Neural cell (in vitro differentiated cells): ENCODE measurements at regions not wholly inside any gene's neighbourhood (a gene's known extent, or its start where the extent isn't known, plus 50 kb on each side); places are given as distances from the start of the nearest gene placed in this dataset.

Experiments
- EZH2 ChIP-seq: fragments of 200-600, 300-800 bp; shearing (Covaris generic), sonication (generic); IDR thresholded peaks from 2 replicates; pipeline ENCODE4 v1.6.1; 2014; ENCODE audit warnings: antibody characterized with exemption, low read length, borderline replicate concordance, mild to moderate bottlenecking; ENCODE audit not compliant: insufficient read depth, poor library complexity, severe bottlenecking
- MXI1 ChIP-seq: fragments of 450-650 bp; conservative IDR thresholded peaks from 2 replicates; pipeline ENCODE4 v1.6.1; 2014; ENCODE audit warnings: antibody characterized with exemption, mild to moderate bottlenecking; ENCODE audit not compliant: poor library complexity, severe bottlenecking
- POLR2AphosphoS5 ChIP-seq: IDR thresholded peaks from 2 replicates; pipeline ENCODE4 v1.6.1; 2012
- RAD21 ChIP-seq: fragments of 450-650 bp; conservative IDR thresholded peaks from 2 replicates; pipeline ENCODE4 v1.6.1; 2014; ENCODE audit warnings: antibody characterized with exemption, mild to moderate bottlenecking, moderate library complexity
- REST ChIP-seq: IDR thresholded peaks from 2 replicates; pipeline ENCODE4 v1.6.1; 2012; ENCODE audit warnings: borderline replicate concordance
- TAF1 ChIP-seq: IDR thresholded peaks from 2 replicates; pipeline ENCODE4 v1.6.1; 2012; ENCODE audit warnings: low read depth
- TF ChIP-seq, protein P1 (sequence below): fragments of 450-650 bp; IDR thresholded peaks from 2 replicates; pipeline ENCODE4 v1.5.1; 2014; ENCODE audit warnings: antibody characterized with exemption, mild to moderate bottlenecking, moderate library complexity; ENCODE audit not compliant: poor library complexity, severe bottlenecking

- TF ChIP-seq, protein P1, sequence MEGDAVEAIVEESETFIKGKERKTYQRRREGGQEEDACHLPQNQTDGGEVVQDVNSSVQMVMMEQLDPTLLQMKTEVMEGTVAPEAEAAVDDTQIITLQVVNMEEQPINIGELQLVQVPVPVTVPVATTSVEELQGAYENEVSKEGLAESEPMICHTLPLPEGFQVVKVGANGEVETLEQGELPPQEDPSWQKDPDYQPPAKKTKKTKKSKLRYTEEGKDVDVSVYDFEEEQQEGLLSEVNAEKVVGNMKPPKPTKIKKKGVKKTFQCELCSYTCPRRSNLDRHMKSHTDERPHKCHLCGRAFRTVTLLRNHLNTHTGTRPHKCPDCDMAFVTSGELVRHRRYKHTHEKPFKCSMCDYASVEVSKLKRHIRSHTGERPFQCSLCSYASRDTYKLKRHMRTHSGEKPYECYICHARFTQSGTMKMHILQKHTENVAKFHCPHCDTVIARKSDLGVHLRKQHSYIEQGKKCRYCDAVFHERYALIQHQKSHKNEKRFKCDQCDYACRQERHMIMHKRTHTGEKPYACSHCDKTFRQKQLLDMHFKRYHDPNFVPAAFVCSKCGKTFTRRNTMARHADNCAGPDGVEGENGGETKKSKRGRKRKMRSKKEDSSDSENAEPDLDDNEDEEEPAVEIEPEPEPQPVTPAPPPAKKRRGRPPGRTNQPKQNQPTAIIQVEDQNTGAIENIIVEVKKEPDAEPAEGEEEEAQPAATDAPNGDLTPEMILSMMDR, result no peak
- TF ChIP-seq TAF1, result no peak
- TF ChIP-seq POLR2AphosphoS5, result no peak
- TF ChIP-seq EZH2, result no peak
- TF ChIP-seq REST, result no peak
- no peak for TF ChIP-seq RAD21
- TF ChIP-seq MXI1, result no peak
Measured at GRCh38 chr2:181746844-181747243, 66.5 kb upstream of the NEUROD1 start.
